GOT3 (cell line): ENCODE measurements at regions not wholly inside any gene's neighbourhood (a gene's known extent, or its start where the extent isn't known, plus 50 kb on each side); places are given as distances from the start of the nearest gene placed in this dataset.
"Not testable (repeated sequence)": the region's sequence is repeated elsewhere in the genome, so short reads cannot be mapped to it uniquely, and the experiment has no call there.

Source experiments
- DNase-seq: peaks from one replicate; lab custom pipeline; 2025; ENCODE audit warnings: mixed read lengths; lab: John Stamatoyannopoulos, UW

DNA sequence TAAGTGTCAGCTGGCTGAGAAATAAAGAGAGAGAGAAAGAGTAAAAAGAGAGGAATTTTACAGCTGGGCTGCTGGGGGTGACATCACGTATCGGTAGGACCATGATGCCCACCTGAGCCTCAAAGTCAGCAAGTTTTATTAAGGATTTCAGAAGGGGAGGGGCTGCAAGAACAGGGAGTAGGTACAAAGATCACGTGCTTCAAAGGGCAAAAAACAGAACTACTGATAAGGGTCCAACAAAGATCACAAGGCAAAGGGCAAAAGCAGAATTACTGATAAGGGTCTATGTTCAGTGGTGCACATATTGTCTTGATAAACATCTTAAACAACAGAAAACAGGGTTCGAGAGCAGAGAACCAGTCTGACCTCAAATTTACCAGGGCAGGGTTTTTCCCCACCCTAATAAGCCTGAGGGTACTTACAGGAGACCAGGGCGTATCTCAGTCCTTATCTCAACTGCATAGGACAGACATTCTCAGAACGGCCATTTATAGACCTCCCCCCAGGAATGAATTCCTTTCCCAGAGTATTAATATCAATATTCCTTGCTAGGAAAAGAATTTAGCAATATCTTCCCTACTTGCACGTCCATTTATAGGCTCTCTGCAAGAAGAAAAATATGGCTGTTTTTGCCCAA is 128.3 kb upstream of the PZP start:
- not testable (repeated sequence) for DNase-seq

DNA sequence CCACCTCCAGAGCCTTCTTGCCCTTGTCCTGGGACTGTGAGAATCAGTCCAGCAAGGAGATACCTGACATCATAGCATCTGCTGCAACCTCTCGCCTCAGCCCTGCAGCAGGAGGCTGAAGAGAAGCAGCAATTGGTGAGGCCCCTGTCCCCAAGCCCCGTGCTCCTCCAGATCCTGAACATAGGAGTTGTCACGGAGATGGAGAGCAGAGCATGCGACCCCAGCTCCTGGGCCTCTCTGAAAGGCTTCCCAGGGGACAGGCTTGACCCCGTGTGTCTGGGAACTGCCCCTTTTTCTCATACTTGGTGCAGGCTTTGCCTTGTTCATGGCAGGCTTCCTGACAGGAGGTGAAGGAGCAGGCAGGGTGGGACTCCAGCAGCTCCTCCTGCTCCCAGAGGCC is 127.7 kb upstream of the PZP start:
- DNase-seq: no peak

DNA sequence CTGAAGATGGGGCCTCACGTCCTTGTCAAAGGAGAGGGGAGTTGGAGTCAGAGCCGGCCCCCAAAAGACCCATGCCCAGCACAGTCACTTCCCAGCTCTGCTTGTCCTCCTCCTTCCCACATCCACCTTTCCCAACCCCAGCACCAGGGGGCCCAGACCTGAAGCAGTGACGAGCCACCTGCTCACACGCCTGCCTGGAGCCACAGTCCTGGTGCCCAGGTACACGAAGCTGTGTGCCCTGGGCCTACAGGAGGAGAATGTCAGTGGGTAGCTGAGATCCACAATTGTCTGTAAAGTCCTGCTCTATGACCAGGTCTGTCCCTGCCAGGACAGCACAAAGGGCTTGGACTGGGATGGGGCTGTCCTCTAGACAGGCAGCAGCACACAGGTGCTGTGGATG is 126.8 kb upstream of the PZP start:
- DNase-seq: no peak

DNA sequence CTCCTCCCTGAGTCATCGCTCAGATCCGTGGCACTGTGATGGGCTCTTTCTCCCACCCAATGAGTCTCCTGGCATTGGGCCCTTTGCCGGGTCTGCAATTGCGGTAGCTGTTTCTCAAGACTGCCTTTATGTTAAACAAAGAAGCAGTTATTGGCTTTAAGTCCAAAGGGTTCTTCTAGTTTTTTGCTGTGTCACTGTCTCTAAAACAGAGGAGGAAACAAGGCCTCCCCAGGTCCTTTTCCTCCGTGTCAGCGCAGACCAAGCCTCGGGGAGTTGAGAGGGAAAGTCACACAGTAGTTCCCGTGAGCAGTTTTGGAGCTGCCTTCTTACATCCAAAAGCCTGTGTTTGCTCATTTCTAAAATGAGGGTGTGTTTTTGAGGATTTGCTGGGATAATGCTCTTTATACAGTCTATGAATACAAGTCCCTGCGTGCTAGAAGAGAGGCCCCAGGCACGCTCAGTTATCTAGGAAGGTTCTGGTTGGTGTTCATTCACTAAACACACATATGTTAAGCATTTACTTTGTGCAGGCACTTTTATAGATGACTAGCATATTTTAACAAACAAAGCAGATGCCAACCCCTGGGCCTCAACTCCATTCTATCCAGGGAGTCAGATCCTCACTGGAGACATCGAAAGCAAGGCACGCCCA is 126.0 kb upstream of the PZP start:
- no peak for DNase-seq

DNA sequence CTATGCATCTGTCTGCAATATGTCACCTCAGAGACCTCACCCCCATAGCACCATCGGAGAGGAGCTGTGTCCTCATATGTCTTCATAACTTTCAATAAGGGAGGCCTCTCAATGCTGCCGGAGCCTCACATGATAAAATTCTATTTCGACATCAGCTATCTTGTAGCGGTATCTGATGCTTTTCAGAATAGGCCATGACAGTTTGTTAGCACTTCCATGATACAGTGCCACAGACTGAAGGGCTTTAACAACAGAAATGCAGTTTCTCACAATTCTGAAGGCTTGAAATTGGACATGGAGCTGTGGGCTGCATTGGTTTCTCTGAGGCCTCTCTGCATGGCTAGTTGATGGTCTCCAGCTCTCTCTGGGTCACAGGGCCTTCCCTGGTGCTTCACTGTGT is 125.0 kb upstream of the PZP start:
- no peak for DNase-seq

DNA sequence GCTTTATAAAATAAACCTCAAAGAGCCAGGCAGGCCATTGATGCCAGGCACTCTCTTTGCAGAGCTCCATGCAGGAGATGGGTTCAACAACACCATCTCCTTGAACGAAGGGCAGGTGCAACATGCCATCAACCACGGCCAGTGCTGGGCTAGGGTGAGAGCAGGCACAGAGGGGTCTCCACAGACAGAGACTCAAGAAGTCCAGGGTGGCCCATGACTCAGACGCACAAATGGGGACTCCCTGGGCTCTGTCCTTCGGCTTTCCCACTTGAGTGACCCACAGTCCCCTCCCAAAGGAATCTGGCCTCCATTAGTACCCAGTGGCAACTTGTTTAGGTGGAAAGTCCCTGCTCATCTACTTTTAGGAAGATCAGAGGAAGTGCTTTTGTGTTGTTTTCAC is 124.4 kb upstream of the PZP start:
- DNase-seq: no peak

DNA sequence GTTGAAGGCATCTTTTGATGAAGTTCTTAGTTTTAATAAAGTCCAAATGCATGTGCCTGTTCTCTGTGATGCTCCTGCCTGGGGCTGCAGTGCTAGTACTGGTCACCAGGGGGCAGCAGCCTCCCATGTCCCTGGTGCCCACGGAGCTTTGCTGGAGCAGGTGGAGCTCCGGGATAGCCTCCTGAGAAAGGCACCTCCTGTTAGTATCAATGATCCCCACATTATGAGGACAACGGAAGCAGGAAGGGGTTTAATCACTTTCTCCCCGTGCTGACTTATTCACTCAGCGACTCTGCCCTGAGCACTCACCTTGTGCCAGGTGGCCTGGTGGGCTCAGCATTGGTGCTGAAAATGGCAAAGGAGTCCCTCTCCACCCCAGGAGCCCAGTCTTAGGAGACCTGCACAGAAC is 123.0 kb upstream of the PZP start:
- no peak for DNase-seq

DNA sequence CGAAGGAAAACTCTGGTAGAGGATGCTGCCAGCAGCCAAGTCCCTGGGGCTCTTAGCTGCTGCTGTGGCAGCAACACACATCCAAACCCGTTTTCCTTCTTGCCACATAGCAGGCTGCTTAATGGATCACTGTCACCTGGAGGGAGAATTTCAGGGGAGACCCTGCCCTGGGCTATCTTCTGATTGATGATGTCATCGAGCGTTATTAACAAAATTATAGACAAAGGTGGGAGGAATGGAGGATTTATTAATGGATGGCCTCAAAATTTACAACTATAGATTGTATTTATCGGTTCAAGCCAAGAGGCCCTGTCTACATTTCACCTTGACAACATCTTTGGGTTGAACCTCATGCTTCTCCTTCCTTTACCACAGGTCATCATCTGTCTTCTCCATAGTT is 120.8 kb upstream of the PZP start:
- no peak for DNase-seq

DNA sequence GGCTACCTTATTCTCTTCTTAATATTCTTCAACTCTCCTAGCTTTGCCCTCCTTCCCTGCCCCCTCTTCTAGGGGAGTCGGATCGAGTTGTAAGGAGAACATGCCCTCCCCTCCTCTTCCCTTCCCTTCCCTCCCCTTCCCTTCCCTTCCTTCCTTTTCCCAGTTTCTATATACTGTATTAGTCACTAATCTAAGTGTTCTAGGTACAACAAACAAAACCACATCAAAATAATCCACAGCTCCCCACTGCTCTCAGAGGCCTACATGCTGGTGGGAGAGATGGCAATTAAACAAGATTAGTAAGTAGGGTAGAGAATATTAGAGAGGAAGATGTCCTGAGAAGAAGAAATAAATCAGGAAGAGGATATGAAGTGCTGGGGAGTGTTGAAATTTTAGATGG is 119.9 kb upstream of the PZP start:
- no peak for DNase-seq

DNA sequence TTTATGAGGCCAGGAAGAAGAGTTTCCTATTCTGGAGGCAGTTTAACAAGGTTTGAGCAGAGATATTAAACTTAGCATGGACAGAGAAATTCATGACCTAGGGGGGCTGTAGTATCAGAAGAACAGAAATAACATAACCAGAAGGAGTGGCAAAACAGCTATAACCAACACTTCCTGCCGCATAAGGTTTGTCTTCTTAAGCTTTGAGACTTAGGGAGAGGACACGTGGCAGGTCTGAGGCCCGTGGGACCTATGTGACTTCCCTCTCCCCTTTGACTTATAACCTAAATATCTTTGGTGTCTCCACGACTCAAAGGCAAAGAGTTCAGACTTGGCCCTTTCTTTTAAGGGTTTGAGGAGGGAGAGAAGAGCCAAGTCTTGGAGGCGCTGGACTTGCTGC is 119.1 kb upstream of the PZP start:
- DNase-seq: no peak

DNA sequence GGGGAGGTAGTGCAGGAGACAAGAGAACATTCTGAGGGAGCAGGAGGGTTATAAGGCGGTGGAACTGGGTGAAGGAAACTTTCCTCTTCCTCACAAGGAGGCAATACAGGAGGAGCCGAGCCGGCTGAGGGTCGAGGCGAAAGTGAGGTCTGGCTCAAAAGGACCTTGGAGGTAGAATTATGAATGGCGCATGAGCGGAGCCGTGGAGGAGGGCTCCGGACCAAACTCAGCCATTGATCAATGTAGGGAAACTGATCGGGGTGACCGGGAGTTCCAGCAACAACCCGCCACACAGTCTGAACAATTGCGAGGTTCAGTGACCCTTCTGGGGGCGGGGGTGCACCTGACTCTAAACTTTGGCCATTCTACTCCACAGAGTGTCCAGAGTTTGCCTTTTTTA is 118.7 kb upstream of the PZP start:
- DNase-seq: not testable (repeated sequence)

DNA sequence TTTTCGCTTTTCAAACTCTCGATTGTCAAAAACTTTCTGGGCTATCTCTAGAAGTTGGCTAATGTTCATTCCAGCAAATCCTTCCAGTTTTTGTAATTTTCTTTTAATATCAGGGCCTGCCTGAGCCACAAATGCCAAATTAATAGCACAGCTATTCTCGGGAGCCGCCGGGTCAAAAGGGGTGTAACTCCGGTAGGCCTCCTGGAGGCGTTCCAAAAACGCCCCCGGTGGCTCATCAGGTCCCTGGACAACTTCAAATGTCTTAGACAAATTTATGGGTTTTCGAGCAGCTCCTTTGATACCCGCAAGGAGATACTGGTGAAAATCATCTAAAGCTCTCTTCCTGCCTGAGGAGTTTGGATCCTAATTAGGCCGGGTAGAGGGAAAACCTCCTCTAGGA is 117.9 kb upstream of the PZP start:
- no peak for DNase-seq

DNA sequence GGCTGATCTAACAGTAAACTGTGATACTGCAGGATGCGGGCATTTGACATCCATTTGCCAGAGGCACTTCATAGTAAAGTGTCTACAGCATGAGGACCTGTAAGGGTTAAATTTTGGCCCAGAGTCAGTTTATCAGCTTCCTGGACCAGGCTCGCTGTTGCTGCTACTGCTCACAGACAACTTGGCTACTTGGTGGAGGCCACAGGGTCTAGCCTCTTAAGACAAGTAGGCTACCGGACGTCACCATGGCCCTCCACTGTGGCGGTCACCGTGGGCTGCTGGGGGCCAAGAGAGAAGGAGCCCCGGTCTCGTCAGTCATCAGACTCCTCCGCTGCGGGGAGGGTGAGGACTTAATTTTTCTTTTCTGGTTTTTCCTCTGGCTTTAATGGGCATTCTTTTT is 117.3 kb upstream of the PZP start:
- DNase-seq: no peak

DNA sequence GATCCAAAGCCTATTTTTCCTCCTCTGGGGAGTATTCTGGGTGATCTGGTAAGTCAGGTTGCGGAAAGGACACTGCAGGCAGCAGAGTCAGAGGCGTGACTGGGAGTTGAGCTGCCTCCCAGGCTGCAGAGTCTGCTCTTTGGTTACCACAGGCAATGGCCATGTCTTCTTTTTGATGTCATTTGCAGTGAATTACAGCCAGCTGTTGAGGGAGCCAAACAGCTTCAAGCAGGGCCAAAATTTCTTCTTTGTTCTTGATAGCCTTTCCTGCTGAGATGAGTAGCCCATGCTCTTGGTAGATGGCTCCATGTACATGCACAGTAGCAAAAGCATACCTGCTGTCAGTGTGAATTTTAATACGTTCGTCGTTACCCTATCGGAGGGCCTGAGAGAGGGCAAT is 116.6 kb upstream of the PZP start:
- no peak for DNase-seq

DNA sequence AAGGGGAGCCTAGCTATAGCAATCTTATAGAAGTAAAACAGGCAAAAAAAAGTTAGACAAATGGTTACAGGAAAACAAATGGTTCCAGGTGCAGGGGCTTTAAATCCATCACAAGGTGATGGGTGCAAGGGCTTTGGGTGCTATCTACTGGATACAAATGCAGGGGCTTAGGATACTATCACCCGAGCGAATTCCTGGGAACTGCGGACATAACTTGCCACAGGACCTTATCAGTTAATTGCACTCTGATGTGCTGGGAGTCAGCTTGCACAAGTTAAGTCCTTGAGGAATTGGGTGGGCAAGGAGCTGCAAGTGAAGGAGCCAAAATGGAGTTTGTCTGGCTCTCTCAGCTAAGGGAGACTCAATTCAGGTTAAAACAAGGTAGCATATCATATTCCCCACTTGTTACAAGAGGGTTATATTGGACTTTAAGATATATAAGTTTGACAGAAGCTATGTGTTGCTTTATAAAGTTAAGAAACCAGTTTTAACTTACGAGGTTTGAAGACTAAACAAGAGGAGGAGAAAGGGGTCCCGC is 115.0 kb upstream of the PZP start:
- DNase-seq: no peak

DNA sequence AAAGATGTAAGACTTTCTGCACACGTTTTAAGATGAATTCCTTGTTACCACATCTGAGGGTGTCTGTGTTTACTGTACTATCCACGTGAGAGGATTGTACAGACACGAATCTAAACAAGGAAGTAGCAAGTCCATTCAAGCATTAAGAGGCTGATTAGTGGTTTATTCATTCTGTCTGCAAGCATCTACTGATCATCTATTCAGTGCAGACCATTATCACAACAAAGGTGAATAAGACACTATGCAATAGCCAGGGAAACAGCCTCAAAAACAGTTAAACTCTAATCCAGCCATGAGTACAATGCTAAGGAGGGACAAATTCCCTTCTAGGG is 111.6 kb upstream of the PZP start:
- DNase-seq: no peak

DNA sequence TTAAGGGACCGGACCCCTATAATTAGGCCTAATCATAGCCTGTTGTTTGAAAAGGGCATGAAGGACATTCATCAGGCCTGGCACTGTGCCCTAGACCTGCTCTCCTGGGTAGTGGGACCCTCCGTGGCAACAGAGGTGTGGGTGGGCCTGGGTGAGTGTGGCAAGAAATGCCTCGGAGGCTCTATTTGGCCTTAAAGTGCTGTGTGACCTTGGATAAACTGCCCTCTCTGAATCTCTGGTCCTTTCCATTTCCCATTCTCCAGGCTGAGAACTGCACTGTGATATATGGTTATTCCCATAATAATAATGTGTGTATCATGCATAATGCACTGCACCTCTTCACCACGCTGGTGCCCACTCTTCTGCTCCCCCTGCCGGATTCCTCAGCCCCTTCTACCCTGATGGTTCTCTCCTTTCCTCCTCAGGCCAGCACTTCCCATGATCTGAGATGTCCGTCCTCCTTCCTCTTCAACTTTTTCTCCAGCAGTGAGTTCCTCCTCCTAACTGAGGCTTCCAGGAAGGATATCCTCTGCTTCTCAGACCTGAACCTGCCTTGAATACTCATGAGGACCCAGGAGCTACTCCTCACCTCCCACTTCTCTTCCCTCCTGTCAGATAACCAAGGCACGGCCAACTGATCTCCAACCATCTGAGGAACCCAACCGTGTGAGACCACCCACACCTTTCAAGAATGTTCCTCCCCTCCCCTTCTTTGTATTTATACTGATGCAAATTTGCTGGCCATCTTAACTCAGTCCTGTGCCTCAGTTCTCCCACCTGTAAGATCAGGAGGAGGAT is 111.0 kb upstream of the PZP start:
- DNase-seq: no peak

DNA sequence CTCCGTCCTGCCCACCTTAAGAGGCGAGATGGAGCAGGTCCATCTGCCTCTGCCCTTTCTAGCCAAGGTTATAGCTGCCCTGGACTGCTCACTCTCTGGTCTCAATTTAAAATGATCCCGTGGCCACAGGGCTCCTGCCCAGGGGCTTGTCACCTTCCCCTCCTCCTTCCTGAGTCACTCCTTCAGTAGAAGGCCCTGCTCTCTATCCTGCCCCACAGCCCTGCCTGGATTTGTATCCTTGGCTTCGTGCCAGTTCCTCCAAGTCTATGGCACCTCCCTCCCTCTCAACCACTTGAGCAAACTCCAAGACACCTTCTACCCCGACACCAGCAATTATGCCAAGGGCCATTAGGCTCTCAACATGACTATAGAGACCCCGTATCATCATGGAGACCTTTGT is 105.3 kb upstream of the PZP start:
- DNase-seq: not testable (repeated sequence)

DNA sequence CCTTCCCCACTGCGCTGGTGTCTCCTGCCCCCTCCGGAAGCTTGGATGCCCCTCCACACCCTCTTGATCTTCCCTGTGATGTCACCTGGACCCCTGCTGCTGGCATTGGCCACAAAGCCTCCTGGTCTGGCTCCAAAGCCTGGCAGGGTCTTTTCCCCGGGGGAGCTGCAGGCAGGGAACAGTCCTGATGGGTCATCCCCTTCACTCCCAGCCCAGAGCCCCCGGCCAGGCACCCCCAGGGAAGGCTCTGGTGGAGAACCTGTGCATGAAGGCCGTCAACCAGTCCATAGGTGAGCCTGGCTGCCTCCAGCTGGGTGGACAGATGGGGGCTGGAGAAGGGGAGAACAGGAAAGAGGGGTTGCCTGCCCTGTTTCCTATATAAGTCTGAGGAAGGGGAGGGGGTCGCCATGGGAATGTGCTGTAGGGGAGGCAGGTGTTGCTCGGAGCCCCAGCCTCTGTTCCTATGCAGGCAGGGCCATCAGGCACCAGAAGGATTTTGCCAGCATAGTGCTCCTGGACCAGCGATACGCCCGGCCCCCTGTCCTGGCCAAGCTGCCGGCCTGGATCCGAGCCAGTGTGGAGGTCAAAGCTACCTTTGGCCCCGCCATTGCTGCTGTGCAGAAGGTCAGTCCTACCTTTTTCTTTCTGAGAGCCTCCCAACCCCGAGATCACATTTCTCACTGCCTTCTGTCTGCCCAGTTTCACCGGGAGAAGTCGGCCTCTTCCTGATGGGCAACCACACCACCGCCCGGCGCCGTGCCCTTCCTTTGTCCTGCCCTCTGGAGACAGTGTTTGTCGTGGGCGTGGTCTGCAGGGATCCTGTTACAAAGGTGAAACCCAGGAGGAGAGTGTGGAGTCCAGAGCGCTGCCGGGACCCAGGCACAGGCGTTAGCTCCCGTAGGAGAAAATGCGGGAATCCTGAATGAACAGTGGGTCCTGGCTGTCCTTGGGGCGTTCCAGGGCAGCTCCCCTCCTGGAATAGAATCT is 104.5 kb upstream of the PZP start:
- DNase-seq: not testable (repeated sequence)

DNA sequence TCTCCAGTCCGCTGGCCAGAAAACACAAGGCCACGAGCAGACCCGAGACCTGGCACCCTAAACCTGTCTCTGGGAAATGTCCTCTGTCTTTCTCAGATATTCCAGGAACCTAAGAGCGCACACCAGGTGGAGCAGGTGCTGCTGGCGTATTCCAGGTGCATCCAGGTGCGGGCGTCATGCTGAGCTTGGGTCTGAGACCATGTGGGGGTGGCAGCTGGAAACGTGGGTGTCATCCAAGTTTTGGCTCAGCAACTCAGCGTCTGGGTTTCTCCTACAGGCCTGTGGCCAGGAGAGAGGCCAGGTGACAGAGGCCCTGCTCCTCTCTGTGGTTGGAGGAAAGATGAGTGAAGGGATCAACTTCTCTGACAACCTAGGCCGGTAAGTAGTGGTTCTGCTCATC is 103.3 kb upstream of the PZP start:
- not testable (repeated sequence) for DNase-seq

DNA sequence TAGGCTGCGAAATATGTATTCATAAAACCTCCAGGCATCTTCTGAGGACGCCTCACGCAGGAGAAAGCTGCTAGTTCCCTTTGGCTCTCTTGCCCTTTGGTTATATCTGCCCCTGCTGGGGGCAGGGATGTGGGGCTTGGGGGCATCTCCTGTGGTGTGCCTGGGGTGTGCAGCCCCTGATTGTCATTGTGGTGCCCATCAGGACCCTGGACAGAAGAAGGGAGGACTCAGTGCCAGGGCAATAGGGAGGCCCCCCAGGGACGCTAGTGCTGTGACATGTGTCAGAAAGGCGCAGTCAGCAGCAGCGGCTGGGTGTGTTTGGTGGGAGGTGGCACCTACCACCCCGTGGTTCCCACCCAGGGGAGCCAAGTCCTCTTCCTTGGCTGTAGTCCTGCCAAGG is 102.5 kb upstream of the PZP start:
- not testable (repeated sequence) for DNase-seq

DNA sequence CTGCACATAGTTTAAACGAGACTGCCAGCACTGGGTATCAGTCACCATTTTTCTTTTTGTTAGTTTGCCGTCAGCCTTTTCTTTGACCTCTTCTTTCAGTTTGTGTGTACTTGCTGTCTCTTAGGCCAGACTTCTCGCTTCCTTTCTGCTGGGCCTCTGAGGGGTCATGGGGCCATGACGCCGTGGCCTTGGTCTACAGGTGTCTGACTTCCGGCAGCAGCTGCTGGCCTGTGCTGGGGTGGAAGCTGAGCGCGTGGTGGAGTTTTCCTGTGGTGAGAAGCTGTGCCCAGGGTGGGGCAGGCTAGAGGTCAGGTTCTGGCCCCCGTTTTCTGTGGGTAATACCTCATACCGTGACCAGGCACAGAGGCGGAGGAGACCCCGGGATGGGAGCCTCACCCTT is 101.6 kb upstream of the PZP start:
- DNase-seq: not testable (repeated sequence)
